ENCODE measurements at regions not wholly inside any gene's neighbourhood (a gene's known extent, or its start where the extent isn't known, plus 50 kb on each side); places are given as distances from the start of the nearest gene placed in this dataset.

- DNase-seq (ENCODE audit: low spot score), result no peak
Observed at GRCh38 chr11:26095340-26095739, 236.6 kb upstream of the ANO3 start.

GRCh38 chr11:26096451-26096850, 235.5 kb upstream of the ANO3 start:
- DNase-seq (ENCODE audit: low spot score), result no peak

- DNase-seq (ENCODE audit: low spot score), result no peak
Observed at GRCh38 chr11:26102325-26102724, 229.6 kb upstream of the ANO3 start.

- DNase-seq (ENCODE audit: low spot score), result no peak
Observed at GRCh38 chr11:26105762-26106423, 226.0 kb upstream of the ANO3 start.

GRCh38 chr11:26106726-26107125, 225.2 kb upstream of the ANO3 start:
- DNase-seq (ENCODE audit: low spot score), result no peak

GRCh38 chr11:26109658-26110368, 222.1 kb upstream of the ANO3 start:
- DNase-seq (ENCODE audit: low spot score), result no peak

GRCh38 chr11:26112264-26112663, 219.7 kb upstream of the ANO3 start:
- DNase-seq (ENCODE audit: low spot score), result no peak

GRCh38 chr11:26121466-26121865, 210.5 kb upstream of the ANO3 start:
- no peak for DNase-seq (ENCODE audit: low spot score)

GRCh38 chr11:26126741-26127140, 205.2 kb upstream of the ANO3 start:
- DNase-seq (ENCODE audit: low spot score), result no peak

GRCh38 chr11:26127336-26127735, 204.6 kb upstream of the ANO3 start:
- DNase-seq (ENCODE audit: low spot score), result no peak

- DNase-seq (ENCODE audit: low spot score), result no peak
Observed at GRCh38 chr11:26131406-26131805, 200.5 kb upstream of the ANO3 start.

- no peak for DNase-seq (ENCODE audit: low spot score)
Observed at GRCh38 chr11:26134053-26134452, 197.9 kb upstream of the ANO3 start.

GRCh38 chr11:26134481-26135355, 197.2 kb upstream of the ANO3 start:
- DNase-seq (ENCODE audit: low spot score), result peak; percentile 6

- DNase-seq (ENCODE audit: low spot score), result no peak
Observed at GRCh38 chr11:26137651-26138050, 194.3 kb upstream of the ANO3 start.

- no peak for DNase-seq (ENCODE audit: low spot score)
Observed at GRCh38 chr11:26142891-26143290, 189.0 kb upstream of the ANO3 start.

GRCh38 chr11:26143566-26144290, 188.2 kb upstream of the ANO3 start:
- no peak for DNase-seq (ENCODE audit: low spot score)

- DNase-seq (ENCODE audit: low spot score), result no peak
Observed at GRCh38 chr11:26144291-26144690, 187.6 kb upstream of the ANO3 start.

GRCh38 chr11:26144911-26145310, 187.0 kb upstream of the ANO3 start:
- DNase-seq (ENCODE audit: low spot score), result no peak

GRCh38 chr11:26149585-26149984, 182.3 kb upstream of the ANO3 start:
- DNase-seq (ENCODE audit: low spot score), result no peak

GRCh38 chr11:26150031-26150430, 181.9 kb upstream of the ANO3 start:
- DNase-seq (ENCODE audit: low spot score), result no peak

- no peak for DNase-seq (ENCODE audit: low spot score)
Observed at GRCh38 chr11:26158251-26158650, 173.7 kb upstream of the ANO3 start.

- no peak for DNase-seq (ENCODE audit: low spot score)
Observed at GRCh38 chr11:26162291-26162690, 169.6 kb upstream of the ANO3 start.
